Caco-2 (cell line): ENCODE measurements at regions not wholly inside any gene's neighbourhood (a gene's known extent, or its start where the extent isn't known, plus 50 kb on each side); places are given as distances from the start of the nearest gene placed in this dataset.

ENCODE experiments used
- BruUV-seq: library from RNA; stranded (reverse); fragments of 400-500 nt; replicated peaks from 2 replicates; lab custom pipeline; 2021; lab: Mats Ljungman, UMichigan
- CTCF ChIA-PET: fragments of 300-600 bp; sonication (Branson Sonifier 250); formaldehyde crosslinking; loops from one replicate; lab custom pipeline; 2022; ENCODE audit warnings: antibody characterized with exemption; lab: Charles Lee
- POLR2A ChIA-PET: fragments of 300-600 bp; sonication (Branson Sonifier 250); formaldehyde crosslinking; loops from one replicate; lab custom pipeline; 2022; ENCODE audit warnings: antibody characterized with exemption; lab: Charles Lee
- DNase-seq, 2 experiments: peaks; one replicate each; pipeline versions ENCODE4 v3.0.0 to v3.0.0-alpha.2; 2020 to 2022
- H3K27me3 ChIP-seq: replicated peaks from 2 replicates; pipeline ENCODE4 v1.6.0; 2011; ENCODE audit warnings: low read length; ENCODE audit not compliant: control insufficient read depth, insufficient read depth
- H3K36me3 ChIP-seq: 2 replicates; pipeline ENCODE4 v1.5.1; 2011; ENCODE audit warnings: low read length; ENCODE audit not compliant: control insufficient read depth, insufficient read depth
- H3K4me1 ChIP-seq: fragments of 250-450 bp; sonication (Bioruptor Pico); 2 replicates; pipeline ENCODE4 v1.5.1; 2020; ENCODE audit warnings: mild to moderate bottlenecking
- H3K4me3 ChIP-seq: 2 replicates; pipeline ENCODE4 v1.5.1; 2011; ENCODE audit warnings: low read depth, mild to moderate bottlenecking, control low read depth, low read length
- H3K9me3 ChIP-seq: fragments of 250-450 bp; sonication (Bioruptor Pico); 2 replicates; pipeline ENCODE4 v1.5.1; 2020; ENCODE audit warnings: mild to moderate bottlenecking, moderate library complexity
- H3K27ac Mint-ChIP-seq: one replicate; pipeline ENCODE4 v1.8.0; 2022; ENCODE audit warnings: mixed read lengths; ENCODE audit not compliant: unreplicated experiment
- H3K27me3 Mint-ChIP-seq: one replicate; pipeline ENCODE4 v1.8.0; 2022; ENCODE audit warnings: mixed read lengths; ENCODE audit not compliant: insufficient read depth, unreplicated experiment
- H3K36me3 Mint-ChIP-seq: one replicate; pipeline ENCODE4 v1.8.0; 2022; ENCODE audit warnings: mild to moderate bottlenecking, mixed read lengths; ENCODE audit not compliant: insufficient read depth, unreplicated experiment
- H3K4me1 Mint-ChIP-seq: one replicate; pipeline ENCODE4 v1.8.0; 2022; ENCODE audit warnings: low read depth, mixed read lengths; ENCODE audit not compliant: unreplicated experiment
- H3K4me3 Mint-ChIP-seq: one replicate; pipeline ENCODE4 v1.8.0; 2022; ENCODE audit warnings: mild to moderate bottlenecking, moderate library complexity, mixed read lengths; ENCODE audit not compliant: unreplicated experiment
- H3K9me3 Mint-ChIP-seq: one replicate; pipeline ENCODE4 v1.8.0; 2022; ENCODE audit warnings: mixed read lengths; ENCODE audit not compliant: unreplicated experiment
- intact Hi-C: fragments of 100-400 bp; cut with micrococcal nuclease; formaldehyde crosslinking; loops from one replicate; pipeline ENCODE4 v1.10.0; 2022; ENCODE audit not compliant: unreplicated experiment
- TF ChIP-seq, protein P1 (sequence below), 2 experiments: fragments of 200-600 bp in 1 of 2; IDR thresholded peaks; 1 replicate in 1 of 2; 2 replicates in 1 of 2; pipeline versions ENCODE4 v1.5.1 to v1.8.0; 2011 to 2022; ENCODE audit warnings: antibody characterized with exemption in 1 of 2, control low read depth in 1 of 2, inconsistent platforms in 1 of 2, low read depth in 1 of 2, low read length in 1 of 2, mild to moderate bottlenecking in 1 of 2, moderate library complexity in 1 of 2; ENCODE audit not compliant: insufficient read depth in 1 of 2, severe bottlenecking in 1 of 2, unreplicated experiment in 1 of 2

DNA sequence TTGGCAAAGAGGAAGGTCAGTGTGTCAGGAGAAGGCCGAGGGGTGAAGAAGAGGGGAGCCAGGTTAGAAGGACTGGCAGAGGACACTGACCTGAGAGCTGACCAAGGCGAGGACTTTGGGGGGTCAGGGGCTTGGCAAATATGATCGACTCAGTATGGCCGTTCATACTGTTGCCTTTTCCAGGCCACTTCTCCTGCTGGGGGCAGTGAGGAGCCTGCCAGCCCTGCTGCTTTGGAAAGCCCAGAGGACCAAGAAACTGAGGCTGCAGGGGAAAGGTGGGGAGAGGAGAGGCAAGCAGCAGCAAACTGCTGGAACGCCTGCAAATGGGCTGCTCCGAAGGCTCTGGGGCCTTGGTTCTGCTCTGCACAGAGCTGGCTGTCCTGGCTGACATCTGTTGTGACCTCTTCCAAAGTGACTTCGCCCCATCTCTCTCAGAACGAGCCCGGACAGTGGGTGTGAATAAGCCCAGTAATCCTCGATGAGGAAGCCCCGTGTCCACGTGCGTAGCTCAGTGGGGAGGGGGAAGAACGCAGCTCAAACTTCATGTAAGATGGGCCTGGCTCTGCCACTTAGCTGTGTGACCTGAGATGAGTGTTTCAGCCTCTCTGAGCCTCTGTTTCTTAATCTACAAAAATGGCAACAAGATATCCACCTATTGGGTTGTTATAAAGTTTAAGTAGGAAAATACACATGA, 111.3 kb downstream of the SALL1 start:
- intact Hi-C loops = no loop called here
- BruUV-seq = no TSS peak
- no peaks in the 10 kb centered on the region for H3K9me3 Mint-ChIP-seq

DNA sequence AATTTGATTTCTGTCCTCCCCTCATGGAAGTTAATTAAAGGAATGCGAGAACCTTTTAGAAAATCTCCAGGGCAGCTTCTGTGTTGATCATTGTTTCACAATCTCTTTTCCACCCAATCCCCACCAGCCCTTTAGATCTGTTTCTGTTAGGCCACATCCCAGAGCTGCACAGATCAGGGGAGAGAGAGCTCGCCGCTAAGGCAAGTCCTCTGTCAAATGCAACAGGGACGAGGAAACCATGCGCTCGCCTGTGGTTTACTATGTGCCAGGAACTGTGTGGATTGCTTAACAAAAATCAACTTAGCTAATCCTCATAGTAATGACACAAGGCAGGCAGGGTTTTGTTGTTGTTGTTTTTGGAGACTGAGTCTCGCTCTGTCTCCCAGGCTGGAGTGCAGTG, 115.4 kb downstream of the SALL1 start:
- intact Hi-C loops = no loop called here
- H3K36me3 Mint-ChIP-seq = no peaks in the 10 kb centered on the region
- Histone ChIP-seq H3K27me3 (no peaks in the 10 kb centered on the region), H3K4me3 (no peak overlapping the region), H3K36me3 (no peaks in the 10 kb centered on the region), H3K9me3 (no peaks in the 10 kb centered on the region), H3K4me1 (no peaks in the 10 kb centered on the region)
- TF ChIP-seq, protein P1, sequence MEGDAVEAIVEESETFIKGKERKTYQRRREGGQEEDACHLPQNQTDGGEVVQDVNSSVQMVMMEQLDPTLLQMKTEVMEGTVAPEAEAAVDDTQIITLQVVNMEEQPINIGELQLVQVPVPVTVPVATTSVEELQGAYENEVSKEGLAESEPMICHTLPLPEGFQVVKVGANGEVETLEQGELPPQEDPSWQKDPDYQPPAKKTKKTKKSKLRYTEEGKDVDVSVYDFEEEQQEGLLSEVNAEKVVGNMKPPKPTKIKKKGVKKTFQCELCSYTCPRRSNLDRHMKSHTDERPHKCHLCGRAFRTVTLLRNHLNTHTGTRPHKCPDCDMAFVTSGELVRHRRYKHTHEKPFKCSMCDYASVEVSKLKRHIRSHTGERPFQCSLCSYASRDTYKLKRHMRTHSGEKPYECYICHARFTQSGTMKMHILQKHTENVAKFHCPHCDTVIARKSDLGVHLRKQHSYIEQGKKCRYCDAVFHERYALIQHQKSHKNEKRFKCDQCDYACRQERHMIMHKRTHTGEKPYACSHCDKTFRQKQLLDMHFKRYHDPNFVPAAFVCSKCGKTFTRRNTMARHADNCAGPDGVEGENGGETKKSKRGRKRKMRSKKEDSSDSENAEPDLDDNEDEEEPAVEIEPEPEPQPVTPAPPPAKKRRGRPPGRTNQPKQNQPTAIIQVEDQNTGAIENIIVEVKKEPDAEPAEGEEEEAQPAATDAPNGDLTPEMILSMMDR (IDR thresholded peaks at IDR 0.05; ENCODE audit: insufficient read depth in 1 of 2, low read depth in 1 of 2, low read length in 1 of 2, severe bottlenecking in 1 of 2, unreplicated experiment in 1 of 2) = no peak
- H3K9me3 Mint-ChIP-seq = no peaks in the 10 kb centered on the region
- DNase-seq = no peak
- no peak overlapping the region for H3K27ac Mint-ChIP-seq
- BruUV-seq = no TSS peak
- H3K4me3 Mint-ChIP-seq = no peak overlapping the region
- POLR2A ChIA-PET = no interaction called here
- H3K27me3 Mint-ChIP-seq = peaks cover 12% of the 10 kb centered on the region
- CTCF ChIA-PET = no interaction called here
- H3K4me1 Mint-ChIP-seq = no peaks in the 10 kb centered on the region

More for the DNA sequence above, 111.3 kb downstream of the SALL1 start:
- H3K4me3 Mint-ChIP-seq = no peak overlapping the region
- no peaks in the 10 kb centered on the region for H3K4me1 Mint-ChIP-seq
- H3K4me1 ChIP-seq = no peaks in the 10 kb centered on the region
- peaks cover 9% of the 10 kb centered on the region for H3K27me3 Mint-ChIP-seq
- no peaks in the 10 kb centered on the region for H3K27me3 ChIP-seq
- H3K9me3 ChIP-seq = no peaks in the 10 kb centered on the region
- DNase-seq = no peak
- no peaks in the 10 kb centered on the region for H3K36me3 Mint-ChIP-seq
- TF ChIP-seq, protein P1 (IDR thresholded peaks at IDR 0.05; ENCODE audit: insufficient read depth in 1 of 2, low read depth in 1 of 2, low read length in 1 of 2, severe bottlenecking in 1 of 2, unreplicated experiment in 1 of 2) = no peak
- ChIA-PET POLR2A (interaction anchor here (0.5 kb wide), 1 partner anchor 12 kb away, joined by 3 read pairs; no protein-coding TSS in a partner anchor), CTCF (no interaction called here)
- H3K36me3 ChIP-seq = no peaks in the 10 kb centered on the region
- no peak overlapping the region for H3K27ac Mint-ChIP-seq
- H3K4me3 ChIP-seq = no peak overlapping the region

DNA sequence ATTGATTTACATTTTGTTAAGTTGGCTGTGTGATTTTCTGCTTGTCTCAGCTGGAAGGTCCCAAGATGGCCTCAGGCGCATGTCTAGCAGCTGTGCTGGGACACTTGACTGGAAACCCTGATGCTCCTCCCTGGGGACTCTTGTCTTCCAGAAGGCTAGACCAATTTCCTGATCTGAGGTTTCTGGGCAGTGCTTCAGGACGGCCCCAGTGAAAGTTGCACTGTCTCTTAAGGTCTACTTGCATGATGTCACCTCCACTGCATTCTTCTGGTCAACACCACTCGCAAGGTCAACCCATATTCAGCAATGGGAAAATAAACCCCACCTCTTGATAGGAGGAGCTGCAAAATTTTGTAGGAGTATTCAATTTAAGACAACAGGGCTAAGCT, 116.0 kb downstream of the SALL1 start:
- no peak for DNase-seq
- H3K27ac Mint-ChIP-seq = no peak overlapping the region
- no peak overlapping the region for H3K4me3 ChIP-seq
- H3K9me3 Mint-ChIP-seq = no peaks in the 10 kb centered on the region
- POLR2A ChIA-PET = no interaction called here
- no peaks in the 10 kb centered on the region for H3K36me3 Mint-ChIP-seq
- no peak overlapping the region for H3K4me3 Mint-ChIP-seq
- no peaks in the 10 kb centered on the region for H3K36me3 ChIP-seq
- CTCF ChIA-PET = no interaction called here
- intact Hi-C loops = no loop called here
- TF ChIP-seq, protein P1 (IDR thresholded peaks at IDR 0.05; ENCODE audit: insufficient read depth in 1 of 2, low read depth in 1 of 2, low read length in 1 of 2, severe bottlenecking in 1 of 2, unreplicated experiment in 1 of 2) = no peak
- H3K4me1 Mint-ChIP-seq = no peaks in the 10 kb centered on the region
- peaks cover 8% of the 10 kb centered on the region for H3K27me3 Mint-ChIP-seq
- no TSS peak for BruUV-seq
- H3K9me3 ChIP-seq = no peaks in the 10 kb centered on the region
- no peaks in the 10 kb centered on the region for H3K27me3 ChIP-seq
- H3K4me1 ChIP-seq = no peaks in the 10 kb centered on the region
